ENCODE measurements at regions not wholly inside any gene's neighbourhood (a gene's known extent, or its start where the extent isn't known, plus 50 kb on each side); places are given as distances from the start of the nearest gene placed in this dataset.
"Not testable (repeated sequence)": the region's sequence is repeated elsewhere in the genome, so short reads cannot be mapped to it uniquely, and the experiment has no call there.

DNA sequence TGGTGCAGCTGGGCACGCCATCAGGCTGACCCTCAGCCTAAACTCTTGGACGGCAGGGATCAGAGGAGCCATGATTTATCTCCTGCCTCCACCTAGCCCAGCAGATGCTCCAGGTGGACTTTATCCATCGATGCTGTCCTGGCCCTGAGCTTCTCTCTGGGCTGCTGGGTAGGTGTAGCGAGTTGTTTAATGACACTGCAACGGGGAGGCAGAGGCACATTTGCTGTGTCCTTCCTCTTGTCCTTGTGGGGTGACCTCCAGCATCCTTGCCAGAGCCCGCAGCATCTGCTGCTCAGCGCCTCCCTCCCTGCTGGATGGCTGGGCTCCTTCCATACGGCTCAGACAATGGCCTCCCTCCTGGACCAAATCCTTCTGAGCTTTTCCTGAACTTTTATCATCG lies 103.1 kb upstream of the IRX4 start:
- Mint-ChIP-seq H3K36me3 (ENCODE audit: low read depth) (no peaks in the 10 kb centered on the region), H3K27me3 (peaks cover 8% of the 10 kb centered on the region), H3K4me3 (no peak overlapping the region), H3K27ac (no peak overlapping the region), H3K9me3 (no peaks in the 10 kb centered on the region), H3K4me1 (no peaks in the 10 kb centered on the region)
- POLR2A ChIA-PET, result no interaction called here
- DNase-seq, result no peak
- CTCF ChIA-PET, result no interaction called here

DNA sequence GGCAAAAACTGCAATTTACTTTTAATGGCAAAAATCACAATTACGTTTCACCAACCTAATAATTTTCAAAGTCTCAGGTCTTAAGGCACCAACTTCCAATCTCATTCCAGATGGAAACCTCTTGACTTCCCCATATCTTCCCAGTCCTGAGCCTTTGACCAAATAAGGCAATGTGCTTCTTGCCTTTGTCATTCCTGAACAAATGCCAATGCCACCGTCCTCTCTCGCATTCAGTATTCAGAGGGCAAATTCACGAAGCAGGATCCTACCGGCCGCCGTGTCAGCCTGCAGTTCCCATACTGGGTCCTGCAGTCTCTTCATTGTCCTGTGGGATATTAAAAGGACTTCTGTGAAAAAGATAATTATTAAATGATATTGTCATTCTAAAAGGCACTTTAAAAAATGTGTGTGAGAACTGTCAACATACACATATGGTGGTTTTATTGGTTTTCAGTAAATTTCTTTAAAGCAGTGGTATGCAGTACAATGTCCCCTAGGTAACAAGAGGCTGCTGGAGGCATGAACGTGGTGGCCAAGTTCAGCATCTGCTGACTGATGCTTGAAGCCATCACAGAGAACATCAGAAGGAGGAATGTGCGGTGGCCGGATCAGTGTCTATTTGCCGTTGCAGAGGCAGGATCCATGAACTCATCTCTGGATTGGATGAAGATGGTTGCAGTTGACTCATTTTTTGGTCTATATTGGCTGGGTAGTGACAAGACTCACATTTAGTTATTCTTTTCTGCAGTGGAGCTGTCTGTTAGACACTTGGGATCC lies 101.4 kb upstream of the IRX4 start:
- Mint-ChIP-seq H3K27me3 (peaks cover 6% of the 10 kb centered on the region), H3K4me1 (no peaks in the 10 kb centered on the region), H3K9me3 (no peaks in the 10 kb centered on the region), H3K27ac (no peak overlapping the region), H3K4me3 (no peak overlapping the region), H3K36me3 (ENCODE audit: low read depth) (no peaks in the 10 kb centered on the region)
- ChIA-PET CTCF (no interaction called here), POLR2A (no interaction called here)
- no peak for DNase-seq

DNA sequence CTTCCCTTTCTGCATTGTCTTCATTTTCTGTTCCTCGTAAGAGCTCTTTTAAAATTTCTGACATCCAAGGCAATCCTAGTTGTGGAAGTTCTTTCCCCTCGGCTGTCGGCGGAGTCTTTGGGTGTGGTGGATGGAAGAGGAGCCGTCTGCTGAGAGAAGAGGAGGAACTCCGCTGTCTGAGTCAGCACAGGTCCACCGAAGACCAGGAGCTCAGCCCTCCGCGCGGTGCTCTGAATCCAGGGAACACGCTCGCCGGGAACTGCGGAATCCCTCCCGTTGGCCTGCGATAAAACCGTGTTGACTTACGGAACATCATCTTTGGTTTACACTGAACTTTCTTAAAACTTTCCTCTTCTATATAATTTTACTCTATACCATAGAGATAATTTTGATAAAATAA lies 100.7 kb upstream of the IRX4 start:
- ChIA-PET CTCF (no interaction called here), POLR2A (no interaction called here)
- peaks cover 8% of the 10 kb centered on the region for H3K27me3 Mint-ChIP-seq
- H3K9me3 Mint-ChIP-seq, result no peaks in the 10 kb centered on the region
- DNase-seq, result no peak
- H3K27ac Mint-ChIP-seq, result no peak overlapping the region
- H3K36me3 Mint-ChIP-seq (ENCODE audit: low read depth), result no peaks in the 10 kb centered on the region
- H3K4me3 Mint-ChIP-seq, result no peak overlapping the region
- no peaks in the 10 kb centered on the region for H3K4me1 Mint-ChIP-seq

DNA sequence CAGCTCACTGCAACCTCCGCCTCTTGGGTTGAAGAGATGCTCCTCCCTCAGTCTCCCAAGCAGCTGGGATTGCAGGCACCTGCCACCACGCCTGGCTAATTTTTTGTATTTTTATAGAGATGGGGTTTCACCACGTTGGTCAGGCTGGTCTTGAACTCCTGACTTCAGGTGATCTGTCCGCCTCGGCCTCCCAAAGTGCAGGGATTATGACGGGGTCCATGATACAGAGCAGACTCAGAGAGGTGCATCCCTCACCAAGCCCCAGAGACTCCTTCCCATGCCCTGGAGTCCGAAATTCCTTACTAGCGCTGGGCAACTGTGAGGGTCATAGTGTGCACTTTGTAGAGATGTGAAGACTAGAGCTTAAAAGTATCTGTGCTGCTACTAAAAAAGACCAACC lies 99.8 kb upstream of the IRX4 start:
- H3K27ac Mint-ChIP-seq; POLR2A ChIA-PET; H3K4me1 Mint-ChIP-seq; H3K4me3 Mint-ChIP-seq; DNase-seq; CTCF ChIA-PET; H3K36me3 Mint-ChIP-seq (ENCODE audit: low read depth); H3K9me3 Mint-ChIP-seq; H3K27me3 Mint-ChIP-seq: not testable (repeated sequence)

DNA sequence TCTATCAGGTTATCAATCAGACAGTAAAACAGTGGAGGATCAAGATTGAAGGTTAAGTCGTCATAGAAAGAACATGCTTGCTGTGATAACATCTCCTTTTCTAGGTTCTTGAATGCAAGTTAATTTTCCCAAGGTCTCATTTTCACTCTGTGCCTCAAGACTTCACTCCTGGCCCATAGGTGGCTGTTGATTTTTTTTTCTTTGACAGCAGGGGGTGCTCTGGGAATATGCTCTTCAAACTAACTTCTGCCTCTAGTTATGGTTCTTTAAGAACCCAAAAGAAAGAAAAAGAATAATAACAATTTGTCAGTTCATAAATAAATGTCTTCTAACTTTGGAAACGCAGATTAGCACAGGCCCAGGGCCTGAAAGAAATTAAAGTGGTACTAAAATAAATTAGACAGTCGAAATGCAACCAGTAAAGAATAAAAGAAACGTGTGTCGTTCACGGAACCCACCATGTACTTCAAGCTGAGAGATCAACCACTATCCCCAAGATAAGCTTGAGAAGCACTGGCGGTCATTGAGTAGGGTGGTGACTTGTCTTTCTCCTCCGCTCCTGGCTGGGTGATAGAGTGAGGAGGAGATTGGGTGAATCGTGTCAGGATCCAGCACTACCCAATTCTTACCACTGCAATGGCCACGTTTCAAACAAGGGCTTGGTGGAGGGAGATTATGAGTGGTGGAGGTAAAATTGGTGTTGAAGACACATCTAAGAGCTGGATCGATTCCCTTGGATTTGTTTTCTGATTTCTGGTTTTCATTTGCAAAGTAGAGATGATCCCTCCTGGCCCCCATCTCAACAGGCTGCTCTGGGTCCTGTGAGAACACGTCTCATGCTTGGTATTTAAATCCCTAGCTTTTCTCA lies 93.4 kb upstream of the IRX4 start:
- H3K4me1 Mint-ChIP-seq, result no peaks in the 10 kb centered on the region
- ChIA-PET POLR2A (no interaction called here), CTCF (no interaction called here)
- no peak for DNase-seq
- H3K27ac Mint-ChIP-seq, result no peak overlapping the region
- H3K36me3 Mint-ChIP-seq (ENCODE audit: low read depth), result no peaks in the 10 kb centered on the region
- no peaks in the 10 kb centered on the region for H3K9me3 Mint-ChIP-seq
- H3K27me3 Mint-ChIP-seq, result peaks cover 2% of the 10 kb centered on the region
- H3K4me3 Mint-ChIP-seq, result no peak overlapping the region

DNA sequence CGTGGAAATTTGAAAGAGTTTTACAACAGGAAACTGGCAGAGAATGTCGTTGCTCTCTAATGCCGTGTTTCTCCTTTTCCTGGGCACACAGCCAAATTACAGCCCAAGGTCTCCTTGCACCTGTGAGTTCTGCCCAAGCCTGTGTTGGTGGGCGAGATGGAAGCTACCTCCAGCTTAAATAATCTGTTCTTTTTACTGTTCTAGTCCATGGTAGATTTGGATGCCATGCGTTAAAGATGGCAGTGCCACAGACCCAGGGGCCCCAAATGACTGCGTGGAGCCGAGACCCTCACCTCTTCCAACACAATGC lies 92.6 kb upstream of the IRX4 start:
- H3K27me3 Mint-ChIP-seq, result peaks cover 2% of the 10 kb centered on the region
- no peaks in the 10 kb centered on the region for H3K4me1 Mint-ChIP-seq
- H3K27ac Mint-ChIP-seq, result no peak overlapping the region
- H3K4me3 Mint-ChIP-seq, result no peak overlapping the region
- CTCF ChIA-PET, result no interaction called here
- no peak for DNase-seq
- no peaks in the 10 kb centered on the region for H3K36me3 Mint-ChIP-seq (ENCODE audit: low read depth)
- no peaks in the 10 kb centered on the region for H3K9me3 Mint-ChIP-seq
- POLR2A ChIA-PET, result no interaction called here

DNA sequence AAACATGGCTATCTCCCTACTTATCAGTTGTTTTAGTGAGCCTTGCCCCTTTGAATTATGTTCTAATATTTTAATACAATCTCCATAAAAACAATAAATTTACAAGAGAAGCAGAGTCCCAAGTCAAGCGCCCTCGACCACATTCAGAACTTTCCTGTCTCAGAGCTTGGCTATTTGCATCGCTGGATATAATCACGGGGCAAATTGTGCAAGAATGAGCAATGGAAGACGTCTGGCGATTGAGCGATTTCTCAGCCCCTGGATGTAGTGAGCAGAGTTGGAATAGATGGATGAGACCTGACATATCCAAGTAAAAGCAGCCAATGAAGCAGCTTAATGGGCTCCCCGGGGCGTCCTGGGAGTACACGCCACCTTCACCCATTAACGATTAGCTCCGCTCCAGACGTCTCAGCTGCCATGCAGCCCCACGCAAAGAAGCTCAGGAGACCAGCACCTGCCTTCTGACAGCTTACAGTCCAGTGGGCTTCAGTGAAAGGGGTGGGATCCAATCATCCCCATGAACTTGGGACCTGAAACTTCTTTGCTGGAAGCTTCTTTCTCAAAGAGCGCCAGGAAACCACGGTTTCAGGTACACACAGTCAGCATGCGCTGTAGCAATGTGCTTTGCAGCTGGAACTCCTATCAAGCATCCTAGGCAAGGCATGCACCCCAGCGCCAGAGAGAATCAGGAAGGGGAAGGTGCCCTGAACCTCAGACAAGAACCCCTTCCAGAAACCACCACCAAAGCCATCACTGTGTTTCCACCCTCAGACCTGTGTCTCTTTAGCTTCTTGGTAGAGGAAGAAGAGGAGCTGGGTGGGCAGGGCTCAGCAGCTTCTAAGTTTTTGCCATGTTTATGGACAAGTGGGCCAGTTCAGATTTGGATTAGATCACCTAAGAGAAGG lies 92.0 kb upstream of the IRX4 start:
- Mint-ChIP-seq H3K4me3 (no peak overlapping the region), H3K4me1 (no peaks in the 10 kb centered on the region), H3K27me3 (peaks cover 2% of the 10 kb centered on the region), H3K9me3 (no peaks in the 10 kb centered on the region), H3K27ac (no peak overlapping the region), H3K36me3 (ENCODE audit: low read depth) (no peaks in the 10 kb centered on the region)
- ChIA-PET CTCF (no interaction called here), POLR2A (no interaction called here)
- DNase-seq, result no peak

DNA sequence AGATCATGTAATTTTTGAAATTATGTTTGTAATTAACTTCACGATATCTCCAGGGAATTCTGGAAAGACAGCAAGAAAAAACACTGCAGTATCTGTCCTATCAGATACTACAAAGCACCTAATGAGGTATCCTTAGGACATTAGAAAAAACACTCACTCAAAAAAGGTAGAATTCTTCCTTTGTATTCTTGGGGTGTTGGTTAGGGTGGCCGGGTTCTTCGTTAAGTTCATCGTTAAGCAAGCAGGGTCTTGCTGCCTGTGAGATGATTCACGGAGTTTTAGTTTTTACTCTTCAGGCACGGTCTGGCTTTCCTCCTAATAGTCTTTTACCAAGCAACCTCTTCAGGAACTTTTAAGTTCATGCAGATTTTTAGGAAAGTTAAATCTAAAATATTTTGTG lies 91.4 kb upstream of the IRX4 start:
- ChIA-PET POLR2A (no interaction called here), CTCF (no interaction called here)
- no peak overlapping the region for H3K27ac Mint-ChIP-seq
- peaks cover 2% of the 10 kb centered on the region for H3K27me3 Mint-ChIP-seq
- no peak for DNase-seq
- no peak overlapping the region for H3K4me3 Mint-ChIP-seq
- no peaks in the 10 kb centered on the region for H3K9me3 Mint-ChIP-seq
- H3K4me1 Mint-ChIP-seq, result no peaks in the 10 kb centered on the region
- H3K36me3 Mint-ChIP-seq (ENCODE audit: low read depth), result no peaks in the 10 kb centered on the region

DNA sequence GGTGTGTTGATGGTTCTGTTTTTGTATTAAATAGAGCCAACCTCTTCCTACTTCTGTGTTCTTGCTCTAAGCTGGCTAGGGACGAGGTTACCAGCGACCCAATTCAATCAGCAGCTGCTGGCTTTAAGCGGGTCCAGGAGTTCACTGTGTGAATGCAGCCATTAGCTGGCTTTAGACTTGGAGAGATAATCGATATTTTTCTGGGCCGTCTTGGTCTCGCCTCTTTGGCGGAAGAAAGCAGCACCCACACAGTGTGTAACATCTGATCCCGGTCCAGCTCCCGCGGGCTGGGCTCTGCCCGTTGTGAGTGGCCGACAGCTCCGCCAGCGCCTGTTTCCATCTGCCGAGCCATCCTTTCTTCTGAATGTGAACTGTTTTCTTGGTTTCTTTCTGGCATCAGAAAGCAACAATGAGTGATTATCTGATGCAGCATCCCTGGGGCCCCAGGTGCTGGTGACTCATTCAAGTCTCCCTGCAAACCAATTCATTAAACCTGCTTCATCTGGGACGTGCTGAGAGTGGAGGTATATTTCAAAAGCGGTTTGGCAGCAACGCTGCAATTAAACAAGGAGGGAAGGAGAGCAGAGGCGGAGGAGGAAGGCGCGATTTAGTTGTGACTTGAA lies 90.8 kb upstream of the IRX4 start:
- no peaks in the 10 kb centered on the region for H3K9me3 Mint-ChIP-seq
- no peak overlapping the region for H3K4me3 Mint-ChIP-seq
- CTCF ChIA-PET, result no interaction called here
- DNase-seq, result no peak
- no peaks in the 10 kb centered on the region for H3K27me3 Mint-ChIP-seq
- no peaks in the 10 kb centered on the region for H3K4me1 Mint-ChIP-seq
- no peak overlapping the region for H3K27ac Mint-ChIP-seq
- POLR2A ChIA-PET, result no interaction called here
- no peaks in the 10 kb centered on the region for H3K36me3 Mint-ChIP-seq (ENCODE audit: low read depth)

DNA sequence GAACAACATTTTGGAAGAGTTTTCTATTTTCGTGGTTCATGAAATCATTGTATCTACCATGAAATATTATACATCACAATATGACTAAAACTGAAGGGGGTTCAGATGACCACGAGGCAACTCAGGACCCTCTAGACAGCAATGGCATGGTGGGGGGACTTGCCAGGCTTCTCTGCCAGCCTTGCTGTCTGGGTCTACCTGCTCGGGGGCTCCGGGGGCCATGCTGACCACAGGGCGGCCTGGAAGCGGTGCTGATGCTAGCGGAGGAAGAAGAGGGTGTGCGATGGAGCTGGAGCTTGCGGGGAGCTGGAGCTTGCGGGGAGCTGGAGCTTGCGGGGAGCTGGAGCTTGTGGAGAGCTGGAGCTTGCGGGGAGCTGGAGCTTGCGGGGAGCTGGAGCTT lies 89.2 kb upstream of the IRX4 start:
- H3K4me3 Mint-ChIP-seq, result no peak overlapping the region
- H3K27me3 Mint-ChIP-seq, result no peaks in the 10 kb centered on the region
- CTCF ChIA-PET, result no interaction called here
- no peak for DNase-seq
- H3K4me1 Mint-ChIP-seq, result no peaks in the 10 kb centered on the region
- H3K27ac Mint-ChIP-seq, result no peak overlapping the region
- H3K9me3 Mint-ChIP-seq, result no peaks in the 10 kb centered on the region
- no peaks in the 10 kb centered on the region for H3K36me3 Mint-ChIP-seq (ENCODE audit: low read depth)
- POLR2A ChIA-PET, result no interaction called here

DNA sequence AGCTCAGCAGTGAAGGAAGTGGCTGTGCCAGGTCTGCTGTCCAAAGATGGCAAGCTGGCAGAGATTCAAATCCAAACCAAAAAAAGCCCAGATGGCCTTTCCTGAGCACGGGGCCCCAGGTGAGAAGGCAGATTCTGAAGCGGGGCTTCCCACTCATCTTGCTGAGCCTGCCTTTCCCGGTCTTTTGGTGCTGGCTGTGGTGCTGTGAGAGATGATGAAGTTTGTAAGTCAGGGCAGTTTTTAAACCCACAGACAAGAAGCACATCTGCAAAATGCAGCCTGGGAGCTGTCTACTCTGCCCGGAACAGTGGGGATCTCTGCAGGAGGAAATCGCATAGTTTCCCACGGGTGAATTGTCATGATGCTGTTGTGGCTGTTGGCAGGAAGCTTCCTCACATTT lies 85.0 kb upstream of the IRX4 start:
- Mint-ChIP-seq H3K4me3 (no peak overlapping the region), H3K27me3 (no peaks in the 10 kb centered on the region), H3K36me3 (ENCODE audit: low read depth) (no peaks in the 10 kb centered on the region), H3K9me3 (no peaks in the 10 kb centered on the region), H3K4me1 (no peaks in the 10 kb centered on the region), H3K27ac (no peak overlapping the region)
- CTCF ChIA-PET, result no interaction called here
- no peak for DNase-seq
- POLR2A ChIA-PET, result no interaction called here

DNA sequence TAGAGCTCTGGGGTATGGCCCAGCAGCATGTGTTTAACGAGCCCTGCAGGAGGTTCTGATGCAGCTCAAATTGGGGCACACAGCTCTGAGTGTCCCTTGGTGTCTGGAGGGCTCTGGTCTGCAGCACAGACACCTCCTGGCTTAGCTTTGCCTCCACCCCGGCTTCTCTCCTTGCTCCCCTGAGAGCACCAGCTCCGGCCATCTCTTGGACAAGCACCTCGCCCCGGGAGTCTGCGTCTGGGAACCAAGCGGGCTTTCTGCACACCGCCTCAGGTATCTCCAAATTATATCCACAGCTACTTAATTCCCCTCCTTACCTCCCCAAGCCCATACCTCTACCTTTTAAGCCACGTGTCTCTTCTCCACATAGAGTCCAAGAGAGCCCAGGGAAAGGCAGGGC lies 83.7 kb upstream of the IRX4 start:
- no peaks in the 10 kb centered on the region for H3K36me3 Mint-ChIP-seq (ENCODE audit: low read depth)
- CTCF ChIA-PET, result no interaction called here
- POLR2A ChIA-PET, result no interaction called here
- no peaks in the 10 kb centered on the region for H3K9me3 Mint-ChIP-seq
- no peak for DNase-seq
- no peak overlapping the region for H3K4me3 Mint-ChIP-seq
- H3K27ac Mint-ChIP-seq, result no peak overlapping the region
- no peaks in the 10 kb centered on the region for H3K4me1 Mint-ChIP-seq
- H3K27me3 Mint-ChIP-seq, result no peaks in the 10 kb centered on the region

DNA sequence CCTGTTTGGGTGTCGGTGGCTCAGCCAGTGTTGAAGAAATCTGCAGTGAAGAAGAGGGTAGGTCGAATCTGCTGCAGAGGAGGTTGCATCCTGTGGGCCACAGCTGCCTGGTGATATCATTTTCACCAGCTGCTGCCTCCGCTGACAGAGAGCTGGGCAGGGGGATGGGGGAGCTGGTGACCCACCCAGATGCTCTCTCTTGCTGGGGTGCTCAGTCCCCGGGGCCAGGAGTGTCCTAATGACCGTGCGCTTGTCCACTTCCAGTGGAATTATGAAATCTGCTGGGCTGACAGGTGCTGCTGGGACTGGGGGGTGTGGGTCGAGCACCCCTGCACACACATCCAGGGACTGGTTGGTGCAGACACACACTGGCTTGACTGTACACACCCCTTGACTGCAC lies 83.2 kb upstream of the IRX4 start:
- Mint-ChIP-seq H3K36me3 (ENCODE audit: low read depth) (no peaks in the 10 kb centered on the region), H3K27me3 (no peaks in the 10 kb centered on the region), H3K4me3 (no peak overlapping the region), H3K9me3 (no peaks in the 10 kb centered on the region), H3K4me1 (no peaks in the 10 kb centered on the region), H3K27ac (no peak overlapping the region)
- ChIA-PET CTCF (no interaction called here), POLR2A (no interaction called here)
- DNase-seq, result no peak
